RWPE1 (cell line): ENCODE measurements at regions not wholly inside any gene's neighbourhood (a gene's known extent, or its start where the extent isn't known, plus 50 kb on each side); places are given as distances from the start of the nearest gene placed in this dataset.

Experiments
- CTCF ChIA-PET: fragments of 350-600 bp; sonication (Branson Sonifier 250); formaldehyde crosslinking; extraction: SDS; loops from one replicate; lab custom pipeline; 2021; lab: Yijun Ruan, JAX
- POLR2A ChIA-PET: fragments of 400-600 bp; formaldehyde crosslinking; extraction: SDS; loops from one replicate; lab custom pipeline; 2020; ENCODE audit warnings: antibody characterized with exemption; ENCODE audit not compliant: low non-redundant PET; lab: Yijun Ruan, JAX
- DNase-seq: peaks from one replicate; pipeline ENCODE4 v3.0.0; 2012; ENCODE audit warnings: low spot score
- H3K27ac ChIP-seq: fragments of 450-650 bp; 2 replicates; pipeline ENCODE4 v1.5.1; 2017
- CTCF ChIP-seq: fragments of 450-650 bp; conservative IDR thresholded peaks from 2 replicates; pipeline ENCODE4 v1.5.1; 2017; ENCODE audit warnings: low read depth, mild to moderate bottlenecking

- ChIA-PET POLR2A (no interaction called here), CTCF (no interaction called here)
- no peak for TF ChIP-seq CTCF
- no peak for DNase-seq
- H3K27ac ChIP-seq, result no peak overlapping the region
These were observed 872.4 kb downstream of the C6orf118 start for GRCh38 chr6:164436976-164437375.

- no peak for TF ChIP-seq CTCF
- POLR2A ChIA-PET, result no interaction called here
- CTCF ChIA-PET, result no interaction called here
- no peak overlapping the region for H3K27ac ChIP-seq
- no peak for DNase-seq
These were observed 881.5 kb downstream of the C6orf118 start for GRCh38 chr6:164427728-164428402.

GRCh38 chr6:164424489-164424888 is 884.9 kb downstream of the C6orf118 start:
- no peak overlapping the region for H3K27ac ChIP-seq
- TF ChIP-seq CTCF, result no peak
- ChIA-PET POLR2A (no interaction called here), CTCF (no interaction called here)
- no peak for DNase-seq

- CTCF ChIA-PET, result no interaction called here
- H3K27ac ChIP-seq, result no peak overlapping the region
These were observed 890.3 kb downstream of the C6orf118 start for GRCh38 chr6:164419099-164419498.

GRCh38 chr6:164418262-164418588 is 891.2 kb downstream of the C6orf118 start:
- TF ChIP-seq CTCF, result no peak
- ChIA-PET CTCF (no interaction called here), POLR2A (no interaction called here)
- no peak for DNase-seq
- H3K27ac ChIP-seq, result no peak overlapping the region

More at GRCh38 chr6:164419099-164419498, 890.3 kb downstream of the C6orf118 start:
- TF ChIP-seq CTCF, result no peak
- POLR2A ChIA-PET, result no interaction called here
- no peak for DNase-seq

- CTCF ChIA-PET, result interaction anchor here (0.6 to 0.7 kb wide), 2 partner anchors 1008 to 1463 kb away, joined by 3 to 4 read pairs; no protein-coding TSS in a partner anchor
- POLR2A ChIA-PET, result no interaction called here
- no peak overlapping the region for H3K27ac ChIP-seq
- no peak for DNase-seq
- no peak for TF ChIP-seq CTCF
These were observed 891.7 kb downstream of the C6orf118 start for GRCh38 chr6:164417537-164418261.
